GM12878 (cell line): ENCODE measurements at regions not wholly inside any gene's neighbourhood (a gene's known extent, or its start where the extent isn't known, plus 50 kb on each side); places are given as distances from the start of the nearest gene placed in this dataset.

ENCODE experiments used
- E2F4 ChIP-seq: IDR thresholded peaks from 2 replicates; pipeline ENCODE4 v1.6.1; 2012; ENCODE audit warnings: low read depth, low read length, improper control_type of control experiment
- E4F1 ChIP-seq: fragments of 450-650 bp; IDR thresholded peaks from 2 replicates; pipeline ENCODE4 v1.6.1; 2018; ENCODE audit warnings: borderline replicate concordance, mild to moderate bottlenecking; ENCODE audit not compliant: partially characterized antibody
- HDAC6 ChIP-seq: fragments of 200-600 bp; sonication (generic); IDR thresholded peaks from one replicate; pipeline ENCODE4 v1.8.0; 2017; ENCODE audit warnings: antibody characterized with exemption; ENCODE audit not compliant: unreplicated experiment
- IRF5 ChIP-seq: fragments of 450-650 bp; IDR thresholded peaks from 2 replicates; pipeline ENCODE4 v1.6.1; 2017; ENCODE audit warnings: borderline replicate concordance
- KLF5 ChIP-seq: fragments of 450-650 bp; IDR thresholded peaks from 2 replicates; pipeline ENCODE4 v1.6.1; 2014; ENCODE audit warnings: mild to moderate bottlenecking; ENCODE audit not compliant: partially characterized antibody
- PML ChIP-seq: IDR thresholded peaks from 2 replicates; pipeline ENCODE4 v1.6.1; 2012; ENCODE audit warnings: low read length, inconsistent platforms
- RCOR1 ChIP-seq: conservative IDR thresholded peaks from 2 replicates; pipeline ENCODE4 v1.6.1; 2012; ENCODE audit warnings: low read depth, low read length, improper control_type of control experiment
- TARDBP ChIP-seq: IDR thresholded peaks from 2 replicates; pipeline ENCODE4 v1.6.1; 2016; ENCODE audit warnings: borderline replicate concordance

GRCh38 chr4:175252642-175253041 lies 334.5 kb downstream of the ADAM29 start (continued):
- TF ChIP-seq E4F1 (no peak), PML (no peak), IRF5 (no peak), TARDBP (no peak), RCOR1 (no peak), E2F4 (no peak), KLF5 (no peak), HDAC6 (no peak)
